Myocyte (in vitro differentiated cells): ENCODE measurements at regions not wholly inside any gene's neighbourhood (a gene's known extent, or its start where the extent isn't known, plus 50 kb on each side); places are given as distances from the start of the nearest gene placed in this dataset.

ENCODE experiments used
- DNase-seq: peaks from one replicate; pipeline ENCODE4 v3.0.0-alpha.2; 2012; ENCODE audit warnings: low read depth

GRCh38 chr14:39812532-39813320 lies 380.5 kb upstream of the FBXO33 start:
- DNase-seq: no peak

DNA sequence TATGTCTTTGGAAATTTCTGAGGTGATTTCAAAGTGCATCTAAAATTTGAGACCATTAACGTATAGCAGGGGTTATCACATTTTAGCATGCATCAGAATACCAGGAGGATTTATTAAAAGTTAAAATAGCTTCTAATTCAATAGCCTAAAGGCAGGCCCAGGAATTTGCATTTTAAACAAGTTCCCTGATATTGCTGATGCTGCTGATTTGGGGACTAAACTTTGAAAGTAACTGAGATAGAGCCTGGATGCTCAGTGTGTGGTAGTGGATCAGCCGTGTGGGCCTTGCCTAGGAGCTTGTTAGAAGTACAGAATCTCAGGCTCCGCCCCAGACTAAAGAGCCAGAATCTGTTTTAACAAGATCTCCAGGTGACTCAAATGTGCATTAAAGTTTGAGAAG lies 375.0 kb upstream of the FBXO33 start:
- DNase-seq: no peak

DNA sequence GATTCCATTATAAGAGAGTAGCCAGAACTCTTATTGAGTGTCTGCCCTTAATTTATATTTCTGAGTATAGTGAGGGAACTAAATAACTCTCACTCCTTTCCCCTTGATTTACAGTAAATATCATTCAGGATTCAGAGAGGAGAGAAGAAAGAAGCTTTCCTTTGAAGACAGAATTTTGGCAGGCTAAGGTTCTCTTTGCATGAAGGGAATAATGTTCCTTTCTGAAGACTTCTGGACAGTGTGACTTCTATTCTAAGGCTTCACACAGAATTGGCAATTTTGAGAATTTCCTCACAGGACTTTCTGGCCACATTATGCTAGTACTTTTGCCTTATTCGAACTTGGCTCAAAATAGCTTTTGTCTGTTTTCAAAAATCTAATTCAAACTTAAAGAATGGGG lies 352.2 kb upstream of the FBXO33 start:
- DNase-seq: no peak

- no peak for DNase-seq
Measured at GRCh38 chr14:39781466-39781865, 349.2 kb upstream of the FBXO33 start.

DNA sequence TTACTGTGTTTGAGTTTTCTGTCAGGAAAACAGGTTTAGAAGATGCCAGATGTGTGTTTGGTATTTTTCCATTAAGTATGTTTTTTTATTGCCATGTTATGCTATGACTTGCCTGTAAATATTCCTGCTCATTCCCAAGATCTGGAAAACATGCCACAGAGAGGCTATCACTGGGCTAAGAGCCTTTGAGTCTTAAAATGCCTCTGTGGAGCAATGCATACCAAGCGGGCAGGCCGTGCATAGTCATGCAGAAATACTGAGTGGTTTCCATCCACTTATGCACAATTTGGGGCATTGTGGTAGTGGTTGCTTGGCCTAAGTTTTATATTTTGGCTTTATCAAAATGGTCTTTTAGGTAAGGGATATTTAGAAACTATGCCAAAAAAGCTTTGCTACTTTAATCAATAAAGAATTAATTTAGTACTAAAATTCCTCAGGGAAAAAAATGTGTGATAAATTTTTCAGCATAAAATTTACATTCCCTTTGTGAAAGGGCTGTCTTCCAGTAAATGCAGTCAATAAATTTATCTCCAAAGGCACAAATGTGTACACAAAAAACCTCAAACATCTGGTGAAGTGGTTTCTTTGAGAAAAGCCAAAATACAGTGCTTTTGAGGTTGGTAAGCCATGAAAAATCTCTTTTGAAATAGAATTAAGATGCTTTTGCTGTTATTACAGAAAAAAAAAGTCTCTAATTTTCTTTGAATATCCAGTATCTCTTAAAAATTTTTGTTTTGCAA lies 341.3 kb upstream of the FBXO33 start:
- no peak for DNase-seq

DNA sequence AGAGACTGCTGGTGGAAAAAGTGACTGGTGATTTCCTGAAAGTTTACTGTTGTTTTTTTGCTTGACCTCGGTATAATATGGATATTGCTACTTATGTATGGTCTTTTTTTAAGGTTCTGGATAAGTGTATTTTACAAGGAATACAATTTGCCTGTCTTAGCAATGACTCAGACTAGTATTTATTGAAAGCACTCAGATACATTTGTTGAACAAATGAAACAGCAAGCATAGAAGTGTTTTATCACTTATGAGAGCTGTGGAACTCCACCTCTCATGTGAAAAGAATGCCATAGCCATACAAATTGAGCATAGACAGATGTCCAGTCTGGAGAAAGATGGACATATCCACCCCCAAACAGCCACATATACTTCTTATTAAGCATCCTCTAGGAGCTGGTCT lies 340.4 kb upstream of the FBXO33 start:
- DNase-seq: no peak

DNA sequence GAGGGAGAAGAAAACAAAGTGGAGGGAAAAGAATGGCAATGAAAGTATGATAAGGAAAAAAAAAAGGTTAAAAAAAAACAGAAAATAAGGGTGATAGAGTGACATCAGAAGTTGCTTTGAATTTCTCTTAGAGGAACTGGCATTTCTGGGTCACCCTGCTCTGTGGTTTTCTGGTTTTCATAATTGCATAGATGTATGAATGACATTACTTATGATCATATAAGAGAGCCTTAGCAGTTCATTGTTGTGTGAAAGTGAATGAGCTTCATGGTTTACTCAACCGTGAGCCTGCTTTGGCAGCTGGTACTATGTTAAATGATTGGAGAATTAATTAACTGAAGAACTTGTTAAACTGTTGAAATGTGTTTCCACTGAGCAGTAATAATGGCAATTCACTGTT lies 336.4 kb upstream of the FBXO33 start:
- DNase-seq: no peak

DNA sequence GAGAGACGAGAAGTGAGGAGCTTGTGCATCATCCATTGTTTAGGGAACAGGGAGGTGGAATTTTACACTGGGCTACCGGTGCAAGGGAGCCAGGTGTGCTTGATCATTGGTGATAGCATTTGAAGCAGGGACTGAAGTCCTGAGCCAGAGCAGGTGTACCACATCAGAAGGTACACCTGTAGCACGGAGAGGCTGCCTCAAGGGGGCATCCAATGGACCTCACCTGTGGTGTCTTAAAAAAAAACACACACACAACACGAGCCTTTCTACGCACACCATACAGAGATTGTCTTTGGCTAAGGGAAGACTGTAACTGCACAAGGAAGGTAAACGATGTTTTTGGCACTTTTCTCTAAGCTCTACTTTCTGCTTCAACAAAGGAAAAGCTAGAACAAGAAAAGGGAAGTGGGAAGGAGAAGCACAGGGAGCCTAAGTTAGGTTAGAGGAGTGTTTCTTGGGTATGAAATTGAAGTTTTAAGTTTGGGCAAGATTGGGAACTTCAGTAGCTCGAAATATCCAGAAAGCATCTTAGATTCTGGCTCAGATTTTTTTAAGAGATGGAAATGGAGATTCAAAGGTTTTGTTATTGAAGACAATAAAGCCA lies 334.3 kb upstream of the FBXO33 start:
- DNase-seq: no peak

GRCh38 chr14:39765676-39766075 lies 333.4 kb upstream of the FBXO33 start:
- DNase-seq: no peak

DNA sequence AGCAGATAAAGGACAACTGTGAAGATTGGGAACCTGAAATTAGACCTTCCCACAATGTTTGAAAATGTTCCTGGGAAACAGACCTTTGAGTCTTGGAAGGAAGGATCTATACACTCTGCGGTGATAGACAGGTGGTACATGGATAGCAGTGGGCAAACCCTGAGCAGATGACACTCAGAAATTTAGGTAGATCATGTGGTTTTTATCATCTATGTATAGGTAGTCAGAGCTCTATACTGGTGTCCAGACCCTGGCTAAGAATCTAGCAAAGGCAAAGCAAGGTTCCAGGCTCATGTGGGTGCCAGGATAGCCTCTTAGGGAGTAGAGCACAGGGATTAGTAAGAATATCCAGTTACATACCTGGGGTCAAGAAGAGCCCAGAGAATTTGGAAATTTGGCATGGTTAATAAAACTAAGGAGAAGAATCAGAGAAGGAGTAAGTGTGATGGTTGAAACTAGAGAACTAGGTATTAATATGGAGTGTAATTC lies 331.2 kb upstream of the FBXO33 start:
- no peak for DNase-seq

DNA sequence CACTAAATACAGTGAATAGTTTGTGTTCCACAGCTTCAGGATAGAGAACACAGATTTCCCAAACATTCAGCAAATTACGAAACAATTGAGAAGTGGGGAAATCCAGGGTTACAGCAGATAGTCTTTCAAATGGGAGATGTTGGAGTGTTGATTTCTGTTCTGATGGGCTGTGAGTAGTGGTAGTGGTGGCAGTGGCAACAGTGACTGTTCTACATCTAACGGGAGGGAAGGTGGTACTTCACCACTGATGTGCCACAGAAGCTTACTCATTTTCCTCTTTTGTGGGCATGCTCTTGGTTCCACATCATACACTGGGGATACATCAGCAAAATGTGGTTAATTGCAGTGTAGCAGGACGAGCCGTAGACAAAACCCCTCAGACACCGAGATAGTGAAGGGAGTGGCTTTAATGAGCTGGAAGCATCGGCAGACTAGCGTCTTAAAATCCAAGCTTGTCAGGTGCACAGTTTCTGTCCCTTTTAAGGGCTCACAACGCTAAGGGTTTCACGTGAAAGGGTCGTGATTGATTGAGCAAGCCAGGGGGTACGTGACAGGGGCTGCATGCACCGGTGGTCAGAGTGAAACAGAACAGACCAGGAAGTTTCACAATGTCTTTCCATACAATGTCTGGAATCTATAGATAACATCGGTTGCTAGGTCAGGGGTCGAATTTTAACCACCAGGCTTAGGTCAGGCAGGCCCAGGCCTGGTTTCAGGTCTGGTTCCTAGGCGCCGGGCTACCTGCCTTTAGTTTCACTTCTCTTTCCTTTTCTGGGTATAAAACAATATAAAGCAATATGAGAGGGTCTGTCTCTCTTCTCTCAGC lies 330.6 kb upstream of the FBXO33 start:
- no peak for DNase-seq

DNA sequence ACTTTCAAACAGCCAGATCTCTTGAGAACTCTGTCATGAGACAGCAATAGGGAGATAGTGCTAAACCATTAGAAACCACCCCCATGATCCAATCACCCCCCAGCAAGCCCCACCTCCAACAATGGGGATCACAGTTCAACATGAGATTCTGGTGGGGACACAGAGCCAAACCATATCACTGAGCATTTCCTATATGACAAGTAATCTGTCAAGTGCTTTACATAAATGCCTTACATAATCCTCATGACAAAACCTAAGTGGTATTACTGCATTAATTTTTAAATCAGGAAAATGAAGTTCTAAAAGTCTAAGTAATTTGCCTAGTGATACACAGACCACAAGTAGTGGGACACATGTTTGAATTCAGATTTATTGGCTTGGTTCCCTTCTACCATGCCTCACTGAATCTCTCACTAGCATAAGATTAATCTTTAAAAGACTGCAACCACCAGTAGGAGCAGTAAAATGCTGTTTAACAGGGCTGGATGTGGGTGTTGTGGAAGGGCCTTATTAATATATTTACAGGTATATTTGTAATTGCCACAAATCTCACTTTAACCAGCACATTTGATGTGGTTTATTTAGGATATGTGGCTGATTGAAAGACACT lies 323.1 kb upstream of the FBXO33 start:
- no peak for DNase-seq

GRCh38 chr14:39740454-39740853 lies 308.2 kb upstream of the FBXO33 start:
- DNase-seq: no peak

- no peak for DNase-seq
Measured at GRCh38 chr14:39739796-39740195, 307.6 kb upstream of the FBXO33 start.

GRCh38 chr14:39734306-39734705 lies 302.1 kb upstream of the FBXO33 start:
- no peak for DNase-seq

DNA sequence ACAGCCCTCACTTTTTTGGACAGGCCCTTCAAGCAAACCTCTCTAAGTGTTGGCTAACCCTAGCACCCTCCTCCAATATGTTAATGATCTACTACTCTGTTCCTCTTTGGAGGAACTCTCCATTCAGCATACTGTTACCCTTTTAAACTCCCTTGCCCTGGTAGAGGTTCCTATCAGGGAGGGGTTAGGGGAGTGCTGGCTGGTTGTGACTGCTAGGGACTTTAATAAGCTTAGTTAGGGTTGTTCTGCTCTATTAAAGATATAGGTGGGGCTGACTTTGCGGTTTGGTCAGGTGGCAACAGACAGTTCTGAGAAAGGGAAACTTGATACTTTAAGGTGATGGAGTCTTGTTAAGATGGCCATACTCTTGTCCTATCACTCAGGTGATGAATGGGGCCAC lies 301.5 kb upstream of the FBXO33 start:
- no peak for DNase-seq

DNA sequence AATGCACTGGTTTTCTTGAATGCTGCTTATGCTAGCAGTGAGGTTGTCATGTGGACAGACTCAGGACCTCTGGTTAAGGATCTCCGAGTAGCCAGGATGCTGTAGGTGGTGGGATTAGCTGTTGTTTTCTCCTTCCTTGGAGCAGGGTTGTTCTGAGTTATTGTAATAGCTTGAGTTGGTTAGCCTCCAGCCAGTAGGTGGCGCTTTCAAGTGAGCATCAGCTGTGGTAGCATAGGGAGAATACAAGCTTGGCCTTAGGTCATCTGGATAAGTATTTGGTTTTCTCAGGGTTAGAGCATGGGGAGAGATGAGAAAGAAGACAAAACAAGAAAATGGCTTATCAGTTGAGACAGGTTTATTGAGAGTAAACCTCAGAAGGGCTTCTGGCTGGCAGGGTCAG lies 299.7 kb upstream of the FBXO33 start:
- DNase-seq: no peak

GRCh38 chr14:39726563-39726962 lies 294.3 kb upstream of the FBXO33 start:
- DNase-seq: no peak

DNA sequence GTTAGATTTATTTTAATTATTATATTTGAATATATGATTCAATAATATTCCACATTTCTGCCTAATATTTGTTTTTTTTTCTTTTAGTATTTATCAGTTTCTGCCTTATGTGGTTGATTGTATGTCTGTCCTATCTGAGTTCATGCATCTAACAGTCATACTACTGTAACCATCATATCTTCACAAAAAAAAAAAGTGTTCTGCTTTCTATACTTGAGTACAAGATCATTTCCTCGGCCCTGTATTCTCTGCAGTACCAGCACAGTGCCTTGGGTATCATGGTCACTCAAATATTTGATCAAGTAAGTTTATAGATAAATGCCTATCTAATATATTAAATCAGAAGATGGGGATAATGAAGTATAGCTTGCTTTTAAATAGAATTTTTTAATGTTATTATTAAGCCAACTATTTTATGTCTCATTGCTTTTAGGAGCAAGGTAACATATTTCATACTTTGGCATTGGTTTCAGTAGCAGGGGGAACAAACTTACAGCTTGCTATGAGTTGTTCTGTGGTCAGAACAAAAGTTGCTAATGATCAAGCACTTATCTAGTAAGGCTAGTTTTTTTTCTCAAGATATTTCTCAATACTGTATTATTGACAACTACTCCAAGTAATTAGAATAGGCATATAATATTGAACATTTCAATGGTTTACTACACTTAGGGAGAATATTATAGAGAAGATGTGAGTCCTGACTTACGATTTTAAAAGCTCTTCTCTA lies 290.5 kb upstream of the FBXO33 start:
- no peak for DNase-seq

- no peak for DNase-seq
Measured at GRCh38 chr14:39716987-39717570, 284.8 kb upstream of the FBXO33 start.
